ENCODE measurements at regions not wholly inside any gene's neighbourhood (a gene's known extent, or its start where the extent isn't known, plus 50 kb on each side); places are given as distances from the start of the nearest gene placed in this dataset.

- TF ChIP-seq CTCF (IDR thresholded peaks at IDR 0.05; ENCODE audit: poor library complexity, severe bottlenecking), result peak; percentile 19
- no peak overlapping the region for H3K27ac ChIP-seq (ENCODE audit: poor library complexity, severe bottlenecking)
- no peak overlapping the region for H3K4me3 ChIP-seq (ENCODE audit: severe bottlenecking)
- H3K4me1 ChIP-seq (ENCODE audit: insufficient read depth, poor library complexity, severe bottlenecking), result peaks cover 5% of the 10 kb centered on the region
- ATAC-seq (ENCODE audit: low read depth) (peak; percentile 33; the same call in 1 of the 3 replicates), DNase-seq (ENCODE audit: low spot score) (peak; percentile 53)
- H3K36me3 ChIP-seq (ENCODE audit: low read depth), result no peaks in the 10 kb centered on the region
- no peaks in the 10 kb centered on the region for H3K27me3 ChIP-seq (ENCODE audit: insufficient read depth, poor library complexity, severe bottlenecking)
- no peaks in the 10 kb centered on the region for H3K9me3 ChIP-seq (ENCODE audit: severe bottlenecking)
Observed at GRCh38 chr15:70362886-70363285, 265.2 kb upstream of the TLE3 start.

GRCh38 chr15:70362350-70362749 lies 264.6 kb upstream of the TLE3 start:
- peak; percentile 41 for DNase-seq (ENCODE audit: low spot score)
- Histone ChIP-seq H3K4me3 (ENCODE audit: severe bottlenecking) (no peak overlapping the region), H3K9me3 (ENCODE audit: severe bottlenecking) (no peaks in the 10 kb centered on the region), H3K27ac (ENCODE audit: poor library complexity, severe bottlenecking) (no peak overlapping the region), H3K4me1 (ENCODE audit: insufficient read depth, poor library complexity, severe bottlenecking) (peaks cover 5% of the 10 kb centered on the region), H3K36me3 (ENCODE audit: low read depth) (no peaks in the 10 kb centered on the region), H3K27me3 (ENCODE audit: insufficient read depth, poor library complexity, severe bottlenecking) (no peaks in the 10 kb centered on the region)
- TF ChIP-seq CTCF (IDR thresholded peaks at IDR 0.05; ENCODE audit: poor library complexity, severe bottlenecking), result no peak
- ATAC-seq (ENCODE audit: low read depth), result no peak

- Histone ChIP-seq H3K27me3 (ENCODE audit: insufficient read depth, poor library complexity, severe bottlenecking) (no peaks in the 10 kb centered on the region), H3K4me3 (ENCODE audit: severe bottlenecking) (no peak overlapping the region), H3K36me3 (ENCODE audit: low read depth) (no peaks in the 10 kb centered on the region), H3K4me1 (ENCODE audit: insufficient read depth, poor library complexity, severe bottlenecking) (peaks cover 5% of the 10 kb centered on the region), H3K27ac (ENCODE audit: poor library complexity, severe bottlenecking) (no peak overlapping the region), H3K9me3 (ENCODE audit: severe bottlenecking) (no peaks in the 10 kb centered on the region)
- TF ChIP-seq CTCF (IDR thresholded peaks at IDR 0.05; ENCODE audit: poor library complexity, severe bottlenecking), result no peak
- ATAC-seq (ENCODE audit: low read depth) (no peak), DNase-seq (ENCODE audit: low spot score) (peak; percentile 45)
Observed at GRCh38 chr15:70361891-70362290, 264.2 kb upstream of the TLE3 start.

GRCh38 chr15:70361106-70361505 lies 263.4 kb upstream of the TLE3 start:
- TF ChIP-seq CTCF (IDR thresholded peaks at IDR 0.05; ENCODE audit: poor library complexity, severe bottlenecking), result no peak

GRCh38 chr15:70358871-70359647 lies 261.3 kb upstream of the TLE3 start:
- no peak overlapping the region for H3K27ac ChIP-seq (ENCODE audit: poor library complexity, severe bottlenecking)
- H3K9me3 ChIP-seq (ENCODE audit: severe bottlenecking), result no peaks in the 10 kb centered on the region
- DNase-seq (ENCODE audit: low spot score) (peak; percentile 63), ATAC-seq (ENCODE audit: low read depth) (no peak)
- no peak overlapping the region for H3K4me3 ChIP-seq (ENCODE audit: severe bottlenecking)
- H3K4me1 ChIP-seq (ENCODE audit: insufficient read depth, poor library complexity, severe bottlenecking), result peaks cover 5% of the 10 kb centered on the region
- H3K27me3 ChIP-seq (ENCODE audit: insufficient read depth, poor library complexity, severe bottlenecking), result no peaks in the 10 kb centered on the region
- no peaks in the 10 kb centered on the region for H3K36me3 ChIP-seq (ENCODE audit: low read depth)
- no peak for TF ChIP-seq CTCF (IDR thresholded peaks at IDR 0.05; ENCODE audit: poor library complexity, severe bottlenecking)

More at GRCh38 chr15:70361106-70361505, 263.4 kb upstream of the TLE3 start:
- Histone ChIP-seq H3K4me3 (ENCODE audit: severe bottlenecking) (no peak overlapping the region), H3K27ac (ENCODE audit: poor library complexity, severe bottlenecking) (no peak overlapping the region), H3K27me3 (ENCODE audit: insufficient read depth, poor library complexity, severe bottlenecking) (no peaks in the 10 kb centered on the region), H3K36me3 (ENCODE audit: low read depth) (no peaks in the 10 kb centered on the region), H3K9me3 (ENCODE audit: severe bottlenecking) (no peaks in the 10 kb centered on the region), H3K4me1 (ENCODE audit: insufficient read depth, poor library complexity, severe bottlenecking) (peaks cover 5% of the 10 kb centered on the region)
- DNase-seq (ENCODE audit: low spot score) (peak; percentile 44), ATAC-seq (ENCODE audit: low read depth) (no peak)
